Skin epidermis (tissue), 12 donors: ENCODE measurements at regions not wholly inside any gene's neighbourhood (a gene's known extent, or its start where the extent isn't known, plus 50 kb on each side); places are given as distances from the start of the nearest gene placed in this dataset.
"Not testable (repeated sequence)": the region's sequence is repeated elsewhere in the genome, so short reads cannot be mapped to it uniquely, and the experiment has no call there.

Source experiments
- H3K27ac ChIP-seq, 21 experiments: fragments of 200-600 bp; sonication (generic) in 11 of 21; one replicate each; pipeline ENCODE4 v1.5.0; 2020; ENCODE audit warnings: mild to moderate bottlenecking in 3 of 21, inconsistent platforms in 2 of 21, moderate library complexity in 2 of 21
- H3K4me3 ChIP-seq, 7 experiments: fragments of 200-600 bp; sonication (generic) in 2 of 7; one replicate each; pipeline ENCODE4 v1.5.0; 2020; ENCODE audit warnings: inconsistent platforms in 2 of 7, mild to moderate bottlenecking in 2 of 7, moderate library complexity in 1 of 7

GRCh38 chr13:90628471-90628870, 719.0 kb upstream of the MIR17HG start:
- Histone ChIP-seq H3K4me3 (no peak overlapping the region), H3K27ac (no peak overlapping the region)

- Histone ChIP-seq H3K4me3 (no peak overlapping the region), H3K27ac (no peak overlapping the region)
These were observed 716.8 kb upstream of the MIR17HG start for GRCh38 chr13:90630716-90631115.

DNA sequence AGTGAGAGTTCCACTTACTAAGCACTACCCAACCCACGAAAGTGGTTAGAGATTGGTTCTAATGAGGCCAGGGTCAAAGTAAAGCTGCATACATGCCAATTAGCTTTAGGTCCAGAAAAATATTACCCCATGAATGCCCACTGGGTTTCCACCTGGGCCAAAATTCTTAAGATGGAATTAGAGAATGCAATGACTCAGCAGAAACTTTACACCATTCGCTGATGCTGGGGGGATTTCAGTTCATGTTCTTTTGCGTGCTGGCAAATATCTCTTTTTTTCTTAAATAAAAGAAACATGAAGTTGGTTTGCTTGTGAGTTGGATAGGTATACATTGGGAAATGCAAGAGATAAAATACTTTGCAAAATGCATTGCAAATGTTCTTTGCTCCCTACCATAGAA, 715.3 kb upstream of the MIR17HG start:
- Histone ChIP-seq H3K4me3 (no peak overlapping the region), H3K27ac (no peak overlapping the region)

DNA sequence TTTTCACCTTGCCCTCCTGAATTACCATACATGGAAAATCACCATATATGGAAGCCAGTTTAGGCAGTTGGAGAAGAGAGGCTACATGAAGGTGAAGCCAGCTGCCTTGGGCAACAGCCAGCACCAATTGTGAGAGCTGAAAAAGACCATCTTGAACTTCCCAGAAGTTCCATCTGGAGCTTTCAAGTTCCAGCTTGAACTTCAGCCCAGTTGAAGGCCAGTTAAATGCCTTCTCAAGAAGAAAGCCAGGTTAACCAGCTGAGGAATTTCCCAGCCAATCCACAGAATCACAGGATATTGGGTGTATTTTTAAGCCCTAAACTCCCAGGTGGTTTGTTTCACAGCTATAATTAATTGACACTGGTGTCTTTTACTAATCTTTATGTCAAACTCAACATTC, 713.6 kb upstream of the MIR17HG start:
- Histone ChIP-seq H3K4me3 (no peak overlapping the region), H3K27ac (no peak overlapping the region)

DNA sequence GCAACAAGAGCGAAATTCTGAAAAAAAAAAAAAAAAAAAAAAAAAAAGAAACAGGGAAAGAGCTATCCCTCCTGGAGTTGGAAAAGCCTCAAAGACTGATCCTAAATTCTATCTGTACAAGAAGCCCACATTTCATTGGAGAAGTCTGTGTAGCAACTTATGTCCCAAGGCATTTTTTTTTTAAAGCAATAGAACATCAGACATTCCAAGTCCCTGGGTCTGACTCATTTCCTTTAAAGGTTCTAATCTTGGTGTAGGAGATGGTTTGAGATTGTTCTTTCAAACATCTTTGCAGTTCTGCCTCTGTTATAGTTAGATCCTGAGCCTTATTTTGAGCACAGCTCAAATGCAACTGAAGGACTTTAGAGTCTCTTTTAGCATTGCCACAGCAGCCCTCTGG, 706.5 kb upstream of the MIR17HG start:
- Histone ChIP-seq H3K27ac (no peak overlapping the region), H3K4me3 (no peak overlapping the region)

DNA sequence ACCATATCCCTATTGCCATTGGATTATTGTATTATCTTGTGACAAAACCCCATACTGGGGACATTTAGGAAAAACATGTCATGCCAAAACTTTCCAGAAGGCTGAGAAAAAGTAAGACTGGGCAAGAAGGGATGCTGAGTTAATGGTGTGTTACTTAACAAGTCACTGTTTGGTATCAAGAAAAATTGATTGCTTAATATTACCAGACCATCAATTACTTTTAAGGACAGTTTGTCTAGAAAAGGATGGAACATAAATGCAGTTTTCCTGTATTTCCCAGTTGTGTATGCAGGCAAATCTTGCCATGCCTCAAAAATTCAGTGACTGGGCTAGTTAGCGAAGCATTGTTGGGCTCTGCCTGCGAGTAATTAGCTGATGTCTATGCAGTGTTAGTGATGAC, 705.6 kb upstream of the MIR17HG start:
- Histone ChIP-seq H3K27ac (no peak overlapping the region), H3K4me3 (no peak overlapping the region)

DNA sequence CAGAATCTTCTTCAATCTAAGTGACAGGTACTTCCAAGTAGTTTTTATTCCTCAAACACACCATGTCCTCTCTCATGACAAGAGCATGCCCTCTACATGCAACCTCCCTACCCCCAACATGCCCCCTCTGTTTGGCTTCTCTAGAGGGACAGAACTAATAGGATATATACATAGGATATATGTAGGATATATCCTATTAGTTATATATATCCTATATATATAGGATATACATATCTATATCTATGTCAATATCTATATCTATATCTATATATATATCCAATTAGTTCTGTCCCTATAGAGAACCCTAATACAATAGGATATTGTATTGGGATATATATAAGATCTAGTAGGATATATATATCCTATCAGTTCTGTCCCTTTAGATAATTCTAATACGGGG, 701.9 kb upstream of the MIR17HG start:
- H3K4me3 ChIP-seq: no peak overlapping the region
- H3K27ac ChIP-seq: no peak overlapping the region

DNA sequence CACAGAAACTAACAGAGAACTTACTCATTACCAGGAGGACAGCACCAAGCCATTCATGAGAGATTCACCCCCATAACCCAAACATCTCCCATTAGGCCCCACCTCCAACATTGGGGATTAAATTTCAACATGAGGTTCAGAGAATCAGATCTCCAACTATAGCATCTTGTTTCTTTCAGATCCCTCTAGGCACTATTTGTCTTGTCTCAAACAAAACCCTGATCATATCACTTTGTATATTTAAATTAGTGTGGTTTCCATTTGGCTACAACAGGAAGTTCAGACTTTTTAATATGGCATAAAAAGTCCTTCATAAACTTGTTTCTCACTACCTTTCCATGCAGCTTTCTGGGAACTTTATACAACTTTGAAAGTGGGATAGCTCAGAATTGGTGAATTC, 699.0 kb upstream of the MIR17HG start:
- H3K4me3 ChIP-seq: no peak overlapping the region
- no peak overlapping the region for H3K27ac ChIP-seq

DNA sequence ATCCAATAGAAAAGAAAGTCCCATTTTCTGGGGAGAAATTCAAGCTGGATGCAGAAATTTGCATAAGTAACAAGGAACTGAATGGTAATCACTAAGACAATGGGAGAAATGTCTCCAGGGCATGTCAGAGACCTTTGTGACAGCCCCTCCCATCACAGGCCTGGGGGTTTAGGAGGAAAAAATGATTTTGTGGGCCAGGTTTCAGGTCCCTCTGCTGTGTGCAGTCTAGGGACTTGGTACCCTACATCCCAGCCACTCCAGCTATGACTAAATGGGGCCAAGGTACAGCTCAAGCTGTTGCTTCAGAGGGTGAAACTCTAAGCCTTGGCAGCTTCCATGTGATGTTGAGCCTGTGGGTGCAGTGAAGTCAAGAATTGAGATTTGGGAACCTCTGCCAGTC, 695.5 kb upstream of the MIR17HG start:
- no peak overlapping the region for H3K4me3 ChIP-seq
- H3K27ac ChIP-seq: no peak overlapping the region

DNA sequence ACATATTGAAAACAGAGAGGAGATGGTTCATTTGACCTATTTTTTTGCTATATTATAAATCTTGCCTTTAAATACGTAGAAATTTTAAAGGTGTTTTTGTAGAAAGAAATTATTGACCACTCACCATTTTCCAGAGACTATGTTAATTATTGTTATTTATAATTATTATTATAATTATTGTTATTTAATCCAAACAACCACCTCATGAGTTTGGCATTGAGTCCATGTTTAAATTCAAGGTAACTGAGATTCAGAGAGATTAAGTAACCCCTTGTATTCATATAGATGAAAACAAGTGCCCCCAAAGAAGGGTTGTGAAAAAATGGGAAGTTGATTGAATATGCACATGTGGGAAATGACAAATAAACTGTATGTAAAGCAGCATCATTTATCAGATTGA, 692.5 kb upstream of the MIR17HG start:
- Histone ChIP-seq H3K27ac (no peak overlapping the region), H3K4me3 (no peak overlapping the region)

DNA sequence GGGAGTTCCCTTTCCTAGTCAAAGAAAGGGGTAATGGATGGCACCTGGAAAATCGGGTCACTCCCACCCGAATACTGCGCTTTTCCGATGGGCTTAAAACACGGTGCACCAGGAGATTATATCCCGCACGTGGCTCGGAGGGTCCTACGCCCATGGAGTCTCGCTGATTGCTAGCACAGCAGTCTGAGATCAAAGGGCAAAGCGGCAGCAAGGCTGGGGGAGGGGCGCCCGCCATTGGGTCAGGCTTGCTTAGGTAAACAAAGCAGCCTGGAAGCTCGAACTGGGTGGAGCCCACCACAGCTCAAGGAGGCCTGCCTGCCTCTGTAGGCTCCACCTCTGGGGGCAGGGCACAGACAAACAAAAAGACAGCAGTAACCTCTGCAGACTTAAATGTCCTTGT, 683.3 kb upstream of the MIR17HG start:
- H3K27ac ChIP-seq, H3K4me3 ChIP-seq: not testable (repeated sequence)

DNA sequence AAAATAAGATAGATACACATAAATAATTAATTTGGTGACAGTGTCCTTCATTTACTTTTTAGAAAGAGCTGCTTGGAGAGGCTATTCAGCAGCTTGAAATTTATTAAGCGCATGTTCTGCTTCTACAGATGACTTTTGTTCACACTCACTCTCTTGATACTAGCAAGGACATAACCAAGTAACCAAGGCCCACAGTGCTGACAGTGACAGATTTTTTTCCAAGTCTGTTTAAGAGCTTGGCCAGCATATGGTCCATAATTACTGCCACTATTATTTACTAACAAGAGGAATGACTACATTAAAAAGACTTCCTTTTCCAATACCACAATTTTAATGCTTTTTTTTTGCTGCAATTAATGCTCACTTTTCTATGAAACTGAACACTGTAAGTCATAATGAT, 673.7 kb upstream of the MIR17HG start:
- H3K4me3 ChIP-seq: no peak overlapping the region
- no peak overlapping the region for H3K27ac ChIP-seq

DNA sequence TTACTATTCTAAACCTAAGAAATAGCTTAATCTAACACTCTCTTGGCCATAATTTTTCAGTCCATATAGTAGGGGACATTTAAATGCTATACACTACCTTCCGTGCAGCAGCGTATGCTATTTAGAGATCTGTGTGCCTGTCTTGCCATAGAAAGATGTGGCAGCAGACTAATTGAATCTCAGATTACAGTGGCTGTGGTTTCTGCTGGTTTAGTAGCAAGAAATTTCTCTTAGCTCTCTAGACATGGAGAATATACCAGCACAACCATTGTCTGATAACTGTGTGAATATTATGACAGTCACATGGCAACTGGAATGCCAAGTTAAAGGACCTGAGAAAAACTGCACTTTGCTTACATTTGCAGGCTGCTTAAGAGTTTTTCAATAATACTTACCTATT, 672.4 kb upstream of the MIR17HG start:
- H3K4me3 ChIP-seq: no peak overlapping the region
- no peak overlapping the region for H3K27ac ChIP-seq

DNA sequence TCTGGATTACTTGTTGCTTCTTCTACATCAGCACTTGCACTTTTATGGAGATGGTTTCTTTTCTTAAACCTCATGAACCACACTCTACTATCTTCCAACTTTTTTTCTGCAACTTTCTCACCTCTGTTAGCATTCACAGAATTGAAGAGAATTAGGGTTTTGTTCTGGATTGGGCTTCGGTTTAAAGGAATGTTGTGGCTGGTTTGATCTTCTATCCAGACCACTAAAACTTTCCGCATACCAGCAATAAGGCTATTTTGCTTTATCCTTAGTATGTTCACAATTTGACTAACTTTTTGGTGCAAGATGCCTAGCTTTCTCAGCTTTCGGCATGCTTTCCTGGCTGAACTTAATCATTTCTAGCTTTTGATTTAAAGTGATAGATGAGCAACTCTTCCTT, 666.7 kb upstream of the MIR17HG start:
- Histone ChIP-seq H3K27ac (no peak overlapping the region), H3K4me3 (no peak overlapping the region)

DNA sequence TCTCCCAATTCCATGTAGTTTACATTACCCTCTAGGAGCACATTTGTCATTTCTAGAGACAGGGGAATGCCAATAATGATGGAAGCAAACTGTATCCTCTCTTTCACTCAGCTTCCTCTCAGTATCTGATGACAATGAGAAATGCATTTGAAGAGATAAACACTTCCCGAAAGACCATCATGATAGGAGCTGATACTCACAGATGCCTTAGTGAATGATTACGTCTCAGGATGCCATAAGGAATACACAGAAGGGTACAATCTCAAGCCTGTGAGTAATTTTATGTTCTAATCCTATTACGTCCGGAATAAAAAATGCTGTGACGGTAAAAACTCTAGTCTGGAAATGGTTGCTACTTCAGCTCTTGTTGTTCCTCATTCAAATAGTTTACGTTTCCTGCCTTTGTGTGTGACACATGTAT, 663.8 kb upstream of the MIR17HG start:
- H3K27ac ChIP-seq: no peak overlapping the region
- H3K4me3 ChIP-seq: no peak overlapping the region

DNA sequence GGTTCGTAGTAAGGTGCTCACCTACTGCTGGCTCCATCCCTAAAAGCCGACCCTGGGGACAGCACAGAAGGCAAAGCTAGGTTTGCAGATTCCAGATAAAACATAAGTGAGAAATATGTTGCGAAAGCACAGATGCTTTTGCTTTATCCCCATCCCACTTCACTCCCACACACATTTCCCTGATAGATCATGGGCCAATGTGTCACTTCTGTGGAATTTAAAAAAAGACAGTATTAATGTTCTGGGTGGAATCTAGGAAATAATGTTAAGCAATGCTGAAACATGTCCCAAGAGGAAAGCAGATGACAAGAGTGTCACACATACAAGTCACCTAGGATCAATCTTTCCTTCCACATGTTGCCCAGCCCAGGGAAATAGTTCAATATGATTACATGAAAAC, 661.0 kb upstream of the MIR17HG start:
- H3K4me3 ChIP-seq: no peak overlapping the region
- peak overlapping the region in 1 of 21 experiments; percentile 40 for H3K27ac ChIP-seq

DNA sequence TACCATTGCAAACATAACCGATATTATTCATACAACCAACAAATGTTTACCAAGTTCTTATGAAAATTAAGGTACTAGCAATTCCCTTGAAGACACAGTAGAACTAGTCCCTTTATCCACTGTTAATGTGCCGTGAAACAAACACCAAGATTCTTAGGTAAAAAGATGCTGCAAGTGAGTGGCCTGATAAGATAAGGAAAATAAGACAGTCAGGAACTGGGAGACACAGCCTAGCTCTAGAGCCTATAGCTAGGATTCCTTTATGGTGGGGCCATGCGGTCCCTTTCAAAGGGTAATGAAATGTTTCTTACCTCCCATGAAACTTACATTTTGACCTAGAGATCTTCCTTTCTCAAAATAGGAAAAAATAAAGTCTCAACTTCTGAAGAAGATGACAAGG, 658.4 kb upstream of the MIR17HG start:
- H3K27ac ChIP-seq: no peak overlapping the region
- no peak overlapping the region for H3K4me3 ChIP-seq

DNA sequence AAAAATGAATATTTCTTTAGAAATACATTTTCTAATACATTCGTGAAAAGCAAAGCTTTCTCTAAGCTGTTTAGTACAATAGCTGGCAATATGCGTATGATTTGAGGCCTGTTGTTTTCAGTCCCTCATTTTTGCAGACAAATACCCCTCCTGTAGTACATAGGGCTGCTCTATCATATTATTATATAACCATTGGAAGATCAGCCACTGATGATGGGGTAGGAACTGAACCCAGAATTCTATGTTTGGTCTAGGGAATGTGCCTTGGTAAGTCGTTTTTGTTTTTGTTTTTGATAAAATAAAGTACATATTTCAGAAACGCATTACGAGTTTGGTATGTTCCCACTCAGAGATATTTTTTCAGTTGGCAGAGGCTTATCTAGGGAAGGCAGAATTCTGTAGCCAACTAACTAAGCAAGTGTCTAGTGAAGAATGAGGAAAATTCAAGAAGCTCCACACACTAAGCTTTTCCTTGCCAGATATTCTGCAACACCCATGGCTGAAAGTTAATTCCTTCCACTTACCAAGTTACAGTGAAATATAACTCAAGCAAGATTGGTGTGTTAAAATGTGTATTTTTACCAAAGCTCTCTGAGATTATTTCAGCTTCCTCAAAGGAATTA, 656.9 kb upstream of the MIR17HG start:
- H3K4me3 ChIP-seq: no peak overlapping the region
- peak overlapping the region in 1 of 21 experiments; percentile 16 for H3K27ac ChIP-seq

DNA sequence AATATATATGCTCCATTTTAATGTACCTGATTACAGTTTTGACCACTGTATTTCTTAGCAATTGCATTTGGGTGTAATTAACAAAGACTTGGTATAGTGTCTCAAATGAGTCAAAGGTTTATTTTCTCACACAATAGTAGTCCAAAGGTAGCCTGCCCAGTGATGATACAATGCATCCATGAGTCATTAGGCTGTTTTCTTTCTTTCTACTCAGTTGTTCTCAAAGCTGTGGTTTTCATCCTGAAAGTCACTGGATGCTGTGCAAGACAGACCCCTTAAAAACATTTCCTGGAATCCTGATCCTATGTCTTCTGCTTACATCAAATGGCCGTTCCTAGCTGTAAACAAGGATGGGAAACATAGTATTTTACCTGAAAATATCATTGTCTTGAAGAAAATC, 651.2 kb upstream of the MIR17HG start:
- H3K27ac ChIP-seq: no peak overlapping the region
- no peak overlapping the region for H3K4me3 ChIP-seq

GRCh38 chr13:90696656-90697055, 650.8 kb upstream of the MIR17HG start:
- H3K4me3 ChIP-seq: no peak overlapping the region
- H3K27ac ChIP-seq: no peak overlapping the region

GRCh38 chr13:90700340-90700739, 647.1 kb upstream of the MIR17HG start:
- H3K27ac ChIP-seq: no peak overlapping the region

GRCh38 chr13:90701264-90701663, 646.2 kb upstream of the MIR17HG start:
- no peak overlapping the region for H3K4me3 ChIP-seq
- no peak overlapping the region for H3K27ac ChIP-seq

More at GRCh38 chr13:90700340-90700739, 647.1 kb upstream of the MIR17HG start:
- no peak overlapping the region for H3K4me3 ChIP-seq
